IMR-90 (cell line): ENCODE measurements at regions not wholly inside any gene's neighbourhood (a gene's known extent, or its start where the extent isn't known, plus 50 kb on each side); places are given as distances from the start of the nearest gene placed in this dataset.

ENCODE experiments used
- CTCF ChIP-seq: conservative IDR thresholded peaks from 2 replicates; pipeline ENCODE4 v1.5.1; 2012; ENCODE audit warnings: mild to moderate bottlenecking, low read depth, low read length, improper control_type of control experiment
- POLR2A ChIP-seq: IDR thresholded peaks from 2 replicates; pipeline ENCODE4 v1.6.1; 2012; ENCODE audit warnings: mild to moderate bottlenecking, low read depth, low read length

- TF ChIP-seq CTCF, result no peak
- TF ChIP-seq POLR2A, result no peak
Measured at GRCh38 chr3:74420538-74421124, 193.8 kb downstream of the CNTN3 start.
